ENCODE measurements at regions not wholly inside any gene's neighbourhood (a gene's known extent, or its start where the extent isn't known, plus 50 kb on each side); places are given as distances from the start of the nearest gene placed in this dataset.
A peak's percentile ranks its signal among the peaks of the same experiment; 100 is the strongest.

DNA sequence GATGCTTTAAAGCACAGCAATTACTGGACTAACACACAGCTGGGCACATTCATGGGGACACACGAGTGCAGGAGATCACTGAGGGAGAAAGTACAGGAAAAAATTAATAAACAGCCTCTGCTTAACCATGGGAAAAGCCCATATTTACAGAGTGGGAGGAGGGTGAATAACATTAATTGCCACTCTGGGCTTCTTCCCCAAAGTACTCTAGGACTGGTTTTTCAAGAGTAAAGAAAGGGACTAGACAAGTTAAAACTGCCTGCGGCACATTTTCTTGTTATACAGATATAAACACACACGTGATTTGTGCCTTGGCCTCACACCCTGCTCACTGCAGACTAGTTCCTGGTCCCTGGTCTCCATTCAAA is 179.7 kb upstream of the TET2 start:
- POLR2A ChIA-PET = no interaction called here
- no CpG with 5 or more reads among the region's 3 CpGs for WGBS (ENCODE audit: insufficient coverage)
- no peak overlapping the region for H3K4me3 ChIP-seq (ENCODE audit: control insufficient read depth in 1 of 2, extremely low read depth in 1 of 2, low read length in 1 of 2)

DNA sequence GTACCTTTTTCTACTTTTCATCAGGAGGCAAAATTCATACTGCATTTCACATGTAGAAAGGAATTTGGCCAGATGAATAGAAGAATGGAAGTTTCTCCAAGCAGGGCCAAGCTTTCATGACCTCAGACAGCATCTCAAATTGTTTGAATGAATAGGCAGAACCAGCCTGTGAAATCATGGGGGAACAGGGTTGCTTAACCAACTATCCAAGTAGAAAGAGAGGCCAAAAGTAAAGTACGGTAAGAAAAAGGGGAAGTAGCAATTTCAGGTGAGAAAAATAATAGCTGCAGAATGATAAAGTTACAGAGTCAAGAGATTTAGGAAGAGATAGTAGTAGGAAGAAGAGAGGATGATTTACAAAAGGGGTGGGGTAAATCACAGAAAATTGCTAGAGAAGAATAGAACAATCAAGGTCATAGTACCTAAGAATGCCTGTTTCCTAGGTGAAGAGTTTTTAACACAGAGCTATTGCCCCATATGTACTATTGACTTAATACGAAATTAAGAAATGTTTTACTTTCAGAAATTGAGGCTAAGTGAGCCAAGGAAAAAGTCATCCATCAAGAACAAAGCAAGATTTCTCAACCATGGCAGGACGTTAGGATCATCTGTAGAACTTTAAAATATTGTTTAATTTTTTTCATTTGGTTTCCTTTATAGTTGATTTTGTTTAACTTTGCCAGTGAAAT is 177.1 kb upstream of the TET2 start:
- H3K27ac ChIP-seq (ENCODE audit: low read length) = no peak overlapping the region
- H3K36me3 Mint-ChIP-seq = no peaks in the 10 kb centered on the region
- H3K4me1 Mint-ChIP-seq = peaks cover 10 to 13% (median 12%) of the 10 kb centered on the region in 3 donors
- peaks cover 6 to 7% of the 10 kb centered on the region in 2 experiments for H3K4me1 ChIP-seq (ENCODE audit: control insufficient read depth in 1 of 2, extremely low read depth in 1 of 2, insufficient read depth in 2 of 2, low read length in 2 of 2)
- no peaks in the 10 kb centered on the region for H3K27me3 ChIP-seq (replicated peaks in 1 of 2; ENCODE audit: control insufficient read depth in 2 of 2, extremely low read depth in 1 of 2, insufficient read depth in 2 of 2, low read length in 1 of 2)
- 40% methylated on average over 1 of the region's 3 CpGs for WGBS (ENCODE audit: insufficient coverage)
- H3K27me3 Mint-ChIP-seq = peaks cover 0 to 3% of the 10 kb centered on the region in 2 donors
- H3K9me3 Mint-ChIP-seq = no peaks in the 10 kb centered on the region
- ChIA-PET CTCF (no interaction called here), POLR2A (no interaction called here)
- H3K4me3 Mint-ChIP-seq = no peak overlapping the region
- no peak overlapping the region for H3K4me3 ChIP-seq (ENCODE audit: control insufficient read depth in 1 of 2, extremely low read depth in 1 of 2, low read length in 1 of 2)
- no peaks in the 10 kb centered on the region for H3K9me3 ChIP-seq
- no peak for DNase-seq
- no peak overlapping the region for H3K27ac Mint-ChIP-seq
- ATAC-seq (replicated peaks in 1 of 4) = no peak
- no peaks in the 10 kb centered on the region for H3K36me3 ChIP-seq (ENCODE audit: control insufficient read depth in 2 of 2, extremely low read depth in 1 of 2, insufficient read depth in 1 of 2, low read length in 1 of 2)

More for the DNA sequence above, 179.7 kb upstream of the TET2 start:
- Histone ChIP-seq H3K27me3 (replicated peaks in 1 of 2; ENCODE audit: control insufficient read depth in 2 of 2, extremely low read depth in 1 of 2, insufficient read depth in 2 of 2, low read length in 1 of 2) (peaks cover 0 to 6% of the 10 kb centered on the region in 2 experiments), H3K27ac (ENCODE audit: low read length) (peak overlapping the region; percentile 63), H3K4me1 (ENCODE audit: control insufficient read depth in 1 of 2, extremely low read depth in 1 of 2, insufficient read depth in 2 of 2, low read length in 2 of 2) (peaks cover 6 to 7% of the 10 kb centered on the region in 2 experiments), H3K9me3 (no peaks in the 10 kb centered on the region), H3K36me3 (ENCODE audit: control insufficient read depth in 2 of 2, extremely low read depth in 1 of 2, insufficient read depth in 1 of 2, low read length in 1 of 2) (no peaks in the 10 kb centered on the region)
- peak overlapping the region; percentile 88 to 91 for H3K27ac Mint-ChIP-seq
- H3K9me3 Mint-ChIP-seq = no peaks in the 10 kb centered on the region
- no peaks in the 10 kb centered on the region for H3K36me3 Mint-ChIP-seq
- peak overlapping the region; percentile 37 to 68 (median 67) for H3K4me3 Mint-ChIP-seq
- H3K27me3 Mint-ChIP-seq = no peaks in the 10 kb centered on the region
- ATAC-seq (replicated peaks in 1 of 4) (peak in 2 of 4 experiments; percentile 33), DNase-seq (peak in 1 of 35 experiments; percentile 2)
- H3K4me1 Mint-ChIP-seq = peaks cover 10 to 13% (median 12%) of the 10 kb centered on the region in 3 donors
- CTCF ChIA-PET = interaction anchor here in 1 of 2 donors (0.5 kb wide), 1 partner anchor 107 kb away, joined by 5 read pairs; no protein-coding TSS in a partner anchor

DNA sequence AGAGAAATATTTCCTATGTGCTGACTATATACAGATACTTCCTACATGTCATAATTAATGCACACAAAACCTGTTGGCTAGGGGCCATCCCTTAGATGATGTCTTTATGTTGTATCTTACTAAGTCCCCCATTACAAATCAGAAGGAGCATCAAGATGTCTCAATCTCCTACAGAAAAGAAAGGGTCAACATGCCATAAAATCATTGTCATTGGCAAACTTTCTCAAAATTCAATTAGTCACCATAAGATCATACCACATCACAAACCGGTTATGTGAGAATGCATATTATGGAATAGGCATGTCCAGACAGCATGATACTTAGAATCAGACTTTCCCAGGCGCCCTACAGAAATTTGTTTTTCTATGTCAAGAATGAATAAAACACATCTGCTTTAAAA is 175.2 kb upstream of the TET2 start:
- no peaks in the 10 kb centered on the region for H3K27me3 ChIP-seq (replicated peaks in 1 of 2; ENCODE audit: control insufficient read depth in 2 of 2, extremely low read depth in 1 of 2, insufficient read depth in 2 of 2, low read length in 1 of 2)
- no peak overlapping the region for H3K27ac ChIP-seq (ENCODE audit: low read length)
- ATAC-seq (replicated peaks in 1 of 4) (no peak), DNase-seq (no peak)
- H3K27me3 Mint-ChIP-seq = peaks cover 0 to 3% of the 10 kb centered on the region in 2 donors
- no peaks in the 10 kb centered on the region for H3K9me3 ChIP-seq
- POLR2A ChIA-PET = no interaction called here
- H3K36me3 Mint-ChIP-seq = no peaks in the 10 kb centered on the region
- H3K4me3 ChIP-seq (ENCODE audit: control insufficient read depth in 1 of 2, extremely low read depth in 1 of 2, low read length in 1 of 2) = no peak overlapping the region
- H3K27ac Mint-ChIP-seq = no peak overlapping the region
- no peaks in the 10 kb centered on the region for H3K36me3 ChIP-seq (ENCODE audit: control insufficient read depth in 2 of 2, extremely low read depth in 1 of 2, insufficient read depth in 1 of 2, low read length in 1 of 2)
- no peak overlapping the region for H3K4me3 Mint-ChIP-seq
- no peaks in the 10 kb centered on the region for H3K9me3 Mint-ChIP-seq
- H3K4me1 Mint-ChIP-seq = peaks cover 7 to 8% (median 8%) of the 10 kb centered on the region in 3 donors
- CTCF ChIA-PET = no interaction called here
- WGBS (ENCODE audit: insufficient coverage) = 80% methylated on average over 1 of the region's 2 CpGs
- peaks cover 6 to 7% of the 10 kb centered on the region in 2 experiments for H3K4me1 ChIP-seq (ENCODE audit: control insufficient read depth in 1 of 2, extremely low read depth in 1 of 2, insufficient read depth in 2 of 2, low read length in 2 of 2)

DNA sequence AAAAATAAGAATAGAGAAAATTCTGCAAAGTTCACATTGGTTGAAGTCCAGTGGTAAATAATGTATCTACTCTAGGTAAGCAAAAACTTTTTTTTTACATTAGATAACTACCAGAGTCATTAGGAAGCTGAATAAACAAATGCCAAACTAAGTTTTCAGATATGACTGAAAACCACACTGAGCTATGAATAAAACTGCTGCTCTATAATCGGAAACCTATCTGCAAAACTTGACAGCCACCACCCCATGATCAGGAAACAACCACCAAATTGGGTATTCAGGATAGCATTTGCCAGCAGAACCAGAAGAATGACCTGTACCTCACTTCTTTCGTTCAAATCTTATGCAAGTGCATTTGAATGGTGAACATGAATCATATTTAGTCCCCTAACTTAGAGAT is 173.0 kb upstream of the TET2 start:
- peaks cover 0 to 4% of the 10 kb centered on the region in 2 experiments for H3K27me3 ChIP-seq (replicated peaks in 1 of 2; ENCODE audit: control insufficient read depth in 2 of 2, extremely low read depth in 1 of 2, insufficient read depth in 2 of 2, low read length in 1 of 2)
- Mint-ChIP-seq H3K4me3 (no peak overlapping the region), H3K36me3 (no peaks in the 10 kb centered on the region), H3K27ac (no peak overlapping the region), H3K9me3 (no peaks in the 10 kb centered on the region), H3K4me1 (no peaks in the 10 kb centered on the region), H3K27me3 (peaks cover 0 to 3% of the 10 kb centered on the region in 2 donors)
- no peak for DNase-seq
- no peak overlapping the region for H3K27ac ChIP-seq (ENCODE audit: low read length)
- 50% methylated on average over 1 of the region's 2 CpGs for WGBS (ENCODE audit: insufficient coverage)
- POLR2A ChIA-PET = no interaction called here
- ATAC-seq (replicated peaks in 1 of 4) = no peak
- no peaks in the 10 kb centered on the region for H3K9me3 ChIP-seq
- no peaks in the 10 kb centered on the region for H3K36me3 ChIP-seq (ENCODE audit: control insufficient read depth in 2 of 2, extremely low read depth in 1 of 2, insufficient read depth in 1 of 2, low read length in 1 of 2)
- CTCF ChIA-PET = no interaction called here
- no peaks in the 10 kb centered on the region for H3K4me1 ChIP-seq (ENCODE audit: control insufficient read depth in 1 of 2, extremely low read depth in 1 of 2, insufficient read depth in 2 of 2, low read length in 2 of 2)
- H3K4me3 ChIP-seq (ENCODE audit: control insufficient read depth in 1 of 2, extremely low read depth in 1 of 2, low read length in 1 of 2) = no peak overlapping the region

DNA sequence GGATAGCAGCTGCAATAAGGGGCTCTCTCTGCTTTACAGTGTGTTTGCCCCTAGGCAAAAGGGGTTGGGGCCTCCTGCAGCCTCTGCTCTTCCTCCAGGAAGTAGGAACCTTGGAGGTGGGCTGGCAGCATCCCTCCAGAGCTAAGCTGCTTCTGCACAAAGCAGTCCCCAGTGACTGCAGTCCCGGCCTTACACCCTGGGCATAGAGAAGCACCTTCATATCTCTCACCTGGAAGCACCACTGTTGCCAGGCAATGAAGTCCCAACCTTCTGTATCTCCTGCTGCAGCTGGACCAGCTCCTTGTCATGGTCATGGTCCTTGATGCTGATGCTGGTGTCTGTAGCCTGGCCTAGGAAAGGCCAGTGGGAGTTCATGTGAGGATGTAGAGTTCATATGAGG is 171.1 kb upstream of the TET2 start:
- no peaks in the 10 kb centered on the region for H3K36me3 Mint-ChIP-seq
- H3K4me1 Mint-ChIP-seq = no peaks in the 10 kb centered on the region
- H3K27ac ChIP-seq (ENCODE audit: low read length) = no peak overlapping the region
- no peak overlapping the region for H3K27ac Mint-ChIP-seq
- H3K9me3 Mint-ChIP-seq = peaks cover under 1 to 10% (median 9%) of the 10 kb centered on the region in 3 donors
- no CpG with 5 or more reads among the region's 1 CpG for WGBS (ENCODE audit: insufficient coverage)
- ChIA-PET POLR2A (no interaction called here), CTCF (no interaction called here)
- H3K27me3 Mint-ChIP-seq = peaks cover 0 to 3% of the 10 kb centered on the region in 2 donors
- no peaks in the 10 kb centered on the region for H3K36me3 ChIP-seq (ENCODE audit: control insufficient read depth in 2 of 2, extremely low read depth in 1 of 2, insufficient read depth in 1 of 2, low read length in 1 of 2)
- H3K9me3 ChIP-seq = no peaks in the 10 kb centered on the region
- no peak overlapping the region for H3K4me3 ChIP-seq (ENCODE audit: control insufficient read depth in 1 of 2, extremely low read depth in 1 of 2, low read length in 1 of 2)
- H3K4me3 Mint-ChIP-seq = no peak overlapping the region
- H3K4me1 ChIP-seq (ENCODE audit: control insufficient read depth in 1 of 2, extremely low read depth in 1 of 2, insufficient read depth in 2 of 2, low read length in 2 of 2) = no peaks in the 10 kb centered on the region
- peaks cover 0 to 7% of the 10 kb centered on the region in 2 experiments for H3K27me3 ChIP-seq (replicated peaks in 1 of 2; ENCODE audit: control insufficient read depth in 2 of 2, extremely low read depth in 1 of 2, insufficient read depth in 2 of 2, low read length in 1 of 2)
- ATAC-seq (replicated peaks in 1 of 4) (no peak), DNase-seq (no peak)

DNA sequence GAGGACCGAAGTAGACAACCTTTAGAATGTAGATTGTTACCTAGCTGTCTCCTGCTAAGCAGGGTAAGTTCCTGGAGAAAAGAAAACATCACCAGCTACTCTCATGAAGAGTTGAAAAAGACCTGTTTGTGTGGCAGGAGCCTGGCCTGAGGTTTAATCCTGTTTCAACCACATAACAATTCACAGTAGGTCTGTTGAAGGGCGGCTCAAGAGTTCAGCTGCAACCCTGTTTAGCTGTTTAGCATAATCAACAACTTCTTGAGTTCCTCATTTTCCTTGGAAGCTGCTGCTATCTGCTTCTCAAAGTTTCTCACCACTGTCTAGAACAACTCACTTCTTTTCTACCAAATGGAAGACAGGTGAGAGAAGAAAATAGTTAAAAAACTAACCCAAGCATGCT is 170.4 kb upstream of the TET2 start:
- Mint-ChIP-seq H3K9me3 (peaks cover 3 to 14% (median 10%) of the 10 kb centered on the region in 3 donors), H3K36me3 (no peaks in the 10 kb centered on the region), H3K27ac (no peak overlapping the region), H3K27me3 (peaks cover 0 to 3% of the 10 kb centered on the region in 2 donors), H3K4me1 (no peaks in the 10 kb centered on the region), H3K4me3 (no peak overlapping the region)
- Histone ChIP-seq H3K4me3 (ENCODE audit: control insufficient read depth in 1 of 2, extremely low read depth in 1 of 2, low read length in 1 of 2) (no peak overlapping the region), H3K9me3 (no peaks in the 10 kb centered on the region), H3K4me1 (ENCODE audit: control insufficient read depth in 1 of 2, extremely low read depth in 1 of 2, insufficient read depth in 2 of 2, low read length in 2 of 2) (no peaks in the 10 kb centered on the region), H3K36me3 (ENCODE audit: control insufficient read depth in 2 of 2, extremely low read depth in 1 of 2, insufficient read depth in 1 of 2, low read length in 1 of 2) (no peaks in the 10 kb centered on the region), H3K27me3 (replicated peaks in 1 of 2; ENCODE audit: control insufficient read depth in 2 of 2, extremely low read depth in 1 of 2, insufficient read depth in 2 of 2, low read length in 1 of 2) (peaks cover 0 to 7% of the 10 kb centered on the region in 2 experiments), H3K27ac (ENCODE audit: low read length) (no peak overlapping the region)
- no peak for DNase-seq
- ChIA-PET POLR2A (no interaction called here), CTCF (no interaction called here)
- no peak for ATAC-seq (replicated peaks in 1 of 4)
- WGBS (ENCODE audit: insufficient coverage) = 86% methylated on average over 1 of the region's 2 CpGs
